Sigmoid colon (tissue), 4 donors: ENCODE measurements at regions not wholly inside any gene's neighbourhood (a gene's known extent, or its start where the extent isn't known, plus 50 kb on each side); places are given as distances from the start of the nearest gene placed in this dataset.

Experiments
- CTCF ChIP-seq, 4 experiments: fragments of 450-650 bp in 3 of 4; fragments of 200-600 bp in 1 of 4; IDR thresholded peaks; one replicate each; pipeline ENCODE4 v1.5.1; 2016 to 2019; ENCODE audit warnings: antibody characterized with exemption in 4 of 4, mild to moderate bottlenecking in 3 of 4, moderate library complexity in 2 of 4
- POLR2A ChIP-seq, 2 donors: fragments of 450-650 bp; IDR thresholded peaks; one replicate each; pipeline ENCODE4 v1.6.1; 2016; ENCODE audit warnings: antibody characterized with exemption in 2 of 2, mild to moderate bottlenecking in 2 of 2, moderate library complexity in 2 of 2
- POLR2AphosphoS5 ChIP-seq, 4 donors: sonication (generic); formaldehyde crosslinking; IDR thresholded peaks; one replicate each; pipeline ENCODE4 v1.6.1; 2017; ENCODE audit warnings: antibody characterized with exemption in 4 of 4

- TF ChIP-seq CTCF (IDR thresholded peaks at IDR 0.05) (no peak), POLR2AphosphoS5 (IDR thresholded peaks at IDR 0.05) (no peak), POLR2A (IDR thresholded peaks at IDR 0.05) (no peak)
These were observed 397.6 kb downstream of the NUAK1 start for GRCh38 chr12:105740970-105741725.
